ENCODE measurements at regions not wholly inside any gene's neighbourhood (a gene's known extent, or its start where the extent isn't known, plus 50 kb on each side); places are given as distances from the start of the nearest gene placed in this dataset.

DNA sequence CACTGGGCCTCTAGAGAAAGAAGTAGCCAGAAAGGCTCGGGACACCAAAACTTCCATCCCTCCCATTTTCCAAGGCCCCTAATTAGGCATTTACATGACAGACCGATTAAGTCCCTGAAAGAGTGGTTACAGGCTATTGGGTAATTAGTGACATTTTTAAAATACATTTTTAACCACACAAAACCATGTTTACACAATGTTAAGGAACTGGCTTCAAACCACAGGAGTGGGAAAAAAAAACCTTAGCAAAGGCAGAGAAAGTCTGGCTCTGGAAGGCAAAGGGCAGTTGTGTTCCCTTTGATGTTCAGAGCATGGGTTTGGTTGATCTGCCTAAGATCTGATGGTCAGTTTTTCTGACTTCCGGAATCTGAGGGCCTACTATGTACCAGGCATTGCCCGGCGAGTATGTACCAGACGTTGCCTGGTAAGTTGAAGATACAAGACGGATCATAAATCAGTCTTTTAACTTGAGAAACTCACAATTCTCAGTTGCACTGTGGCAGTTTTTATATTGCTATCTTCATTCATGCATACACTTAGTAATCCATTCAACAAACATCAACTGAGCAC, 576.5 kb downstream of the MED13L start:
- DNase-seq (ENCODE audit: low read depth), result no peak

DNA sequence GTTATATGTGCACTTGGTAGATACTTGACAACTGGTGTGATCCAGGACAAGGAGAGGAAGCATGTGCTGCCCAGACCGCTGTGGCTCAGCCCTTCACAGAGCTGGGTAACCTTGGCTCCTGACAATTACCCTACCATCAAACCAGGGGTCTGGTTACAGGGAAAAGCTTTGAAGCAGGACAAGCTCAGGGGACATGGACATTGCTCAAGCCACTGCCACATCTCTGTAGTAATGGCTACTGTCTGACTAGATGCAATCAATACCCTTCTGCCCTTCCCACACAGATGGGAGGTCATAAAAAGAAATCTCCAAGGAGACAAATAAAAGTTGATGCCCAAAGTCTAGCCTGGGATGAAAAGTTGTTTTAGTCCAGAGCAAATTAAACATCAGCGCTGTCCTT, 577.4 kb downstream of the MED13L start:
- no peak for DNase-seq (ENCODE audit: low read depth)

DNA sequence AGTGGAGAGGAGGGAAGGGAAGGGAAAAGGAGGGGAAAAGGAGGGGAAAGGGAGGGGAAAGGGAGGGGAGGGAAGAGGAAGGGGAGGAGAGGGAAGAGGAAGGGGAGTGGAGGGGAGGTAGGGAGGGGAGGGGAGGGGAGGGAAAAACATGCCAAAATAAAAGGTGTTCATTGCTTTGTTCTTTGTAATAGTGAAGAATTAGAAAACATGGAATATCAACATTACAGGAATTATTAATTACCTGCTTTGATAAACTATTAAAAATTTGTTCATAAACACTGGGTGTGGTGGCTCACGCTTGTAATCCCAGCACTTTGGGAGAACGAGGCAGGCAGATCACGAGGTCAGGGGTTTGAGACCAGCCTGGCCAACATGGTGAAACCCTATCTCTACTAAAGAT, 579.2 kb downstream of the MED13L start:
- no peak for DNase-seq (ENCODE audit: low read depth)

DNA sequence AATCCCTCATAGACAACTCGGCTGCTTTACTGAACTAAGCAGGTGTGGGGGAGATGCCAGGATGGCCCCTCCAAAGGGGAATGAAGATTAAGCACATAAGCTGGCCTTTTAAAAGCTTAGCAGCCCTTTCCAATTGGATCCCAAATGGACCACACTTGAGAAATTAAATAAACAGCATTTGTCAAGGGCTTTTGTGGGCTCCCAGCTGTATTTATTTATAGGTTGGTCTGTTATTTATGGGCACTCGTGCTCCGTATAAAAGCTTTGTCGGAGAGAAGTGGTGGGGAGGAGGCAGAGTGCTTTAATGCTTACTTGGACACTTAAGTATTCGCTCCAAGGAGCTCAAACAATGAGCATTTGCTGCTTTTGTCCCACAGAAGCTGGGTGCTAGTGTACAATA, 580.2 kb downstream of the MED13L start:
- no peak for DNase-seq (ENCODE audit: low read depth)

DNA sequence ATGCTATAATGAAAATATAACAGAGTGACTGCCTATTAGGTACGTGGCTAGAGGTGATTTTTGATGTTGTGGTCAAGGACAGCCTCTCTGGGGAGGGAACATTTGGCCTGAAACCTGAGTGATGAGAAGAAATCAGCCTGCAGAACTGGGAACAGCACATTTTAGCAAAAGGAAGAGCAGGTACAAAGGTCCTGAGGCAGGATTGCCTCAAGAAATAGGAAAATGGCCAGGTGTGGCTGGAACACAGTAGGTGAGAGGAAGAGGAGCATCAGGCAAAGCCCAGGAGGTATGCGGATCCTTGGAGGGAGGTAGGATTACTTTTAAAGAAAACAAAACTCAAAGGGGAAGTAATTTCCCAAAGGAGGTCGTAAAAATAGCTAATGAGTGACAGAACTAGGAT, 582.9 kb downstream of the MED13L start:
- DNase-seq (ENCODE audit: low read depth), result no peak

DNA sequence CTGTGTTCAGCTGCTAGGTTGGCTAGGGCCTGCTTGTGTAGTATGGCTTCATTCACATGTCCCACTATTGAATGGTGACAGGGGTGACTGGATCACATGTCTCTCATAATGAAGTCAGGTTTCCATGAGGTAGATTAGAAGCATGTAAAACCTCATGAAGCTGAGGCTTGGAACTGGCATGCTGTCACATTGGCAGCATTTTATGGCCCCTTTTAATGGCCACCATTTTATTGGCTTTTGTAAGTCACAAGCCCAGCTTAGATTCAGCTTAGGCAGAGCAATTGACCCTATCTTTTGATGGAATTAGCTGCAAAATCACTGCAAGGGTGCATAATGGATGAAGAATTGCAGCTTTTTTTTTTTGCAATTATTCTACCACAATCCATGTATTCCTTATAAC, 583.5 kb downstream of the MED13L start:
- DNase-seq (ENCODE audit: low read depth), result no peak

DNA sequence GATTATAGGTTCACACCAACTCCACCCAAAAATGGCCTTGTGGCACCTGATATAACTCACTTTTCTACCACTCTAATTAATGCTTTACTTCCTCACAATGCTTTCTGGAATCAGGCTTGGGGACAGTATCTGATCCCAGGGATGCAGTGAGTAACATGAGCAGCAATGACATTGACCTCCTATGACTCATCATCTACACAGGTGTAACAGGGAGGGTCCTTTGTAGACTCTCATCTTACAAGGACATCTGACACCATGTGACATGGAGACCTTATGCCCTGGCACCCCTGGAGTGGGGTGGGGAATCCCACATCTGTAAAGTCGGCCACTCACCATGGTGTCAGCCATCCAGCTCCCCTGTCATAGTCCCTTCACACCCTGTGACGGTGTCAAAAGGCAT, 586.4 kb downstream of the MED13L start:
- DNase-seq (ENCODE audit: low read depth), result no peak

DNA sequence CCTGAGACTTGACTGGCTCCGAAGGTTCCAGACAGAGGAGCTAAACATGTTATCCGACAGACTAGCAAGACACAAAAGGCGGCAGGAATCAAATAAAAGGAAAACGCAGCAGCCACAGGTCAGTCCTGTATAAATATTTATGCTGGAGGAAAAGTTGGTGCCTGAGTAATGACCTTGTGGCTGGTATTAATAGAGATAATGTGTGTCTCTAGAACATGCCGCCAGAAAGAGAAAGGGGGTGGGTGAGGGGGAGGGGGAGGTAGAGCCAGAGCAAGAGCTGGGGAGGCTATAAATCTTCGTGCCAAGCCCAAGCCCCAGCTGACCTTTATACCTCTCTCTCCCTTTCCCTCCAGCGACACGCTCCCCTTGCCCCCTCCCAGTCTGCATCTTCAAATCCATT, 590.4 kb downstream of the MED13L start:
- no peak for DNase-seq (ENCODE audit: low read depth)

DNA sequence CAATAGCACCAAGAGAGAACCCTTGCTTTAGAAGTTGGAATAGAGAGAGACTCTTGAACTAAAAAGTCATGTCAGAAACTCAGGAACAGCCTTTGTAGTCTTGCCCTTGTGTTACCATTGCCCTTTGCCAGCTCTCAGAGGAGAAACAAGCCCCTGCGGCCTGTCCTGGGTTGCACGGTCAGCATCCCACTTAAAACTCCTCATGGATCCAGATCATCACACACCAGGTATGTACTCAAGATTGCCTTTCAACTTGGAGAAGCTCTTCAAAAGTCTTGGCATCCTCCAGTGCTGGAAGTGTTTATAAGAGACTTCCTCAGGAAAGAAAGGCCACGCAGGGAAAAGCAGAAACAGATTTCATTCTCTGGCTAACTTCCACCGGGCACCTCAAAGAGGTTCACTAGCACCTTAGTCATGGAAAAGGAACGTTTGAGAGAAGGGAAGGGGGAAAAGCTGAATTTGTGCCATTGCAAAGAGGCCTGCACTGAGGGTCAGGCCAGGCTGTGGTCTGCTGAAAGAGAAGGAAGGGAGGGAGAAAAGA, 594.2 kb downstream of the MED13L start:
- no peak for DNase-seq (ENCODE audit: low read depth)

DNA sequence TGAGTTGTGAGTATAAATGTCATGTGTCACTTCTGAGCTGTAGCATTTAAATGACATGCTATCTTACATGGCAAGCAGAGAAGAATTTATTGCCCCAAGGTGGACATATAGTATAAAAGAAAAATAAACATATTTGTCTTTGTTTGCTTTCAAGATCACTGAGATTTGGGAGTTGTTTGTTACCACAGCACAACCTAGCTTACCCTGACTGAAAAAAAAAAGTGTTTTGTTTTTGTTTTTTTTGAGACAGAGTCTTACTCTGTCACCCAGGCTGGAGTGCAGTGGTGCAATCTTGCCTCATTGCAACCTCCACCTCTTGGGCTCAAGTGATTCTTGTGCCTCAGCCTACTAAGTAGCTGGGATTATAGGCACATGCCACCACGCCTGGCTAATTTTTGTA, 596.5 kb downstream of the MED13L start:
- DNase-seq (ENCODE audit: low read depth), result no peak

DNA sequence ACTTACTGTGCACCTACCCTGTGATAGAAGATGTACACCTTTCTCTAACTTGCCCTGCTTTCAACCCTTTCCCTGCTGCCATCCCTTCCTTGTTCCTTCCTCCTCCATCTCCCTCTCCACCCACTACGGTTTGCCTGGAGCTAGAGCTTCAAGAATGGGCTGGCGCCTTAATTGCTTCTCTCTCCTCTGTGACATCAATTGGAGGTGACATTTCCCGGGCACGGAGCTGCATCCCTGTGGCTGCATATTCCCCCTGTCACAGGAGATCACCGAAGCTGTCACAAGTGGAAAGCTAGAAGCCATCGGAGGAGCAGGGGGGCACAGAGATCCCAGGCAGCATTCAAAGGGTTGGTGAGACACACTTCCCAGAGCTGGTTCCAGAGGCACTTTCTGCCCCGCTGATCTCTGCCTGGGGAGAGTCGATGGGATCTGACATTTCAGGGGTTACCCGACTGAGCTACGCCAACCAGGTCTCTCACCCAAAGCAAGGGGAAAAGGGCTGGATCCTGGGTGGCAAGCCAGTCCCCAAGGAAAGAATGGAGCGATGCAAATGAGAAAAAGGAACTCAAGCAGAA, 604.9 kb downstream of the MED13L start:
- DNase-seq (ENCODE audit: low read depth), result no peak

DNA sequence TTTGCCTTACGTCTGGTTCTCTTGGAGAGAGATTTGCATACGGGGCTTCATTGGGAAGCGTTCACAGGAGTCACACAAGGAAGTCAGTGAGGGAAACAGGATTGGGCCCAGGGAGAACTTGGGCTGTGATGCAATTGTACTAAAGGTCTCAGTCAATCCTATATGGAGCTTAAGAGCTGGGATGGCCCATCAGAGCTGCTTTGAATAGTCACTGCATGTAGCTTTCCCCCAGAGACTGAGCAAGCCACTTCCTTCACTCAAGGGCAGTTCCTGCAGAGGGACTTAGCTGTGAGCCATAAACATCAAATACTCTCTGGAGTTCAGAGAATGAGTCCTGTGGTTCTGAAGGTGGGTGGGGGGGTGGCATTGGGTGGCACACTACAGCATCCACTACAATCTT, 605.4 kb downstream of the MED13L start:
- no peak for DNase-seq (ENCODE audit: low read depth)

DNA sequence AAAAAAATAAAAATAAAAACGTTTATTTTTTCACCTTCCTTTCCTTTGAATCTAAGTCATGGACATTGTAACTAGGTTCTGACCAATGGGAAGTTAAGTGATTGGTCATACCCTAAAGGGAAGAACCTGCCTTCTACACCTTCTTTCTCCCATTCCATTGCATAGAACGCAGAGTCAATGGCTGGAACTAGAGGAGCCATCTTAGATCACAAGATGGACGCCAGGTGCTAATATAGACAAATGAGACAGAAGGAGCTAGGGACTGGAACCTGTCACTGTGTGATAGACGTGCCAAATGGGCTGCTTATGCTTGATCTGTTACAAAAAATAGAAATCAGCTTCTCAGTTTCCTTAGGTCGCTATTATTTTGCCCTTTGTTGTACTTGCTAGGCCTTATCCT, 606.6 kb downstream of the MED13L start:
- no peak for DNase-seq (ENCODE audit: low read depth)

DNA sequence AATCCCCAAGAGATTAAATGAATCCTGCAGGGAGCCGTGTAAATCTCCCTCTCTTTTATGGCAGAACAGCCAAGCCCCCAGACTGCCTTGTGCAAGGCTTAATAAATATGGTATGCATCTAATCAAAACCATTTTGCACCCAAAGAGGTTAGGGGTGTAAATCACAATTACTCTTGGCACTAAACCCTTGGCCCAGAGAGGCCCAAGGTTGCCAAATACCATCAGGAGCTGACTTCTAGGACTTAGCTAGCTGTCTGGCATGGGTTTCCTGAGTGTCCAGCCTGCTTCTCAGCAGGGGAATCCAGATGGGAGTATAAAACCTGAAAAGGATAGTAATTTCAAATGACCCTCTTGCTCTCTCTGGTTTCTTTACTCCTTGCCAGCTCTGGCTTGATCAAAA, 610.4 kb downstream of the MED13L start:
- DNase-seq (ENCODE audit: low read depth), result no peak

DNA sequence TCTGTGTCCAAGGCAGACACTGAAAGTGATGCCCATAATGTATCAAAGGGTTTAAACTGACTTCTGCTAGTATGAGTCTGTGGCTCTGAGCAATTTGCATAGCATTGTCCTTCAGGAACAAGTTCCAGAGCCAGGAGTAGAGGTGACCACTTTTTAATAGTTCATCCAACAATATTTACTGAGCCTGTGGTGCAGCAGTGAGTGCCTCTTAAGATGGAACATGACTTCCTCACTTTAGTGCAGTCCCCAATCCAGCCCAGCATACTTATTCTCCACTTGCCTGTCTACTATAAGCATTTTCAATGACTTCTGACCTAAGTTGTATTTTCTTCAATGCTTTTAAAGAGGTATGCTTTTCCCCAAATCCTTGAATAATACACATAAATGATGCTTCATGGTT, 611.3 kb downstream of the MED13L start:
- DNase-seq (ENCODE audit: low read depth), result no peak

DNA sequence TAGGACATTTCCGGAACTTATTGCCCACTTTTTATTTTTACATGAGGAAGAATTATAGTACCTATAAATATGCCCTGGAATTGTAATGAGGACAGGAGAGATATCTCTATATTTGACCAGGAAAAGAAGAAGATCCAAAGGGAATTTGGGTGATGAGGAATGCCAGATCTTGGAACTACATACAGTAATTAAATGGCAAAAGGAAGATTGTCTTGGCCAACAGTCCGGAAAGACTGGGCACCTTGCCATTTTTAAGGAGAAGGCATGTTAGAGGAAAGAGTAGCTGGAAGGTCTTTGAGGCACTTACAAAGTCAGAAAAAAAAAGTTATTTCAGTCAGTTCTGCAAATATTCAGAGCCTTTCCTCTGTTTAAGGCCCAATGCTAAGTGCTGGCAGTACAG, 616.4 kb downstream of the MED13L start:
- DNase-seq (ENCODE audit: low read depth), result no peak

DNA sequence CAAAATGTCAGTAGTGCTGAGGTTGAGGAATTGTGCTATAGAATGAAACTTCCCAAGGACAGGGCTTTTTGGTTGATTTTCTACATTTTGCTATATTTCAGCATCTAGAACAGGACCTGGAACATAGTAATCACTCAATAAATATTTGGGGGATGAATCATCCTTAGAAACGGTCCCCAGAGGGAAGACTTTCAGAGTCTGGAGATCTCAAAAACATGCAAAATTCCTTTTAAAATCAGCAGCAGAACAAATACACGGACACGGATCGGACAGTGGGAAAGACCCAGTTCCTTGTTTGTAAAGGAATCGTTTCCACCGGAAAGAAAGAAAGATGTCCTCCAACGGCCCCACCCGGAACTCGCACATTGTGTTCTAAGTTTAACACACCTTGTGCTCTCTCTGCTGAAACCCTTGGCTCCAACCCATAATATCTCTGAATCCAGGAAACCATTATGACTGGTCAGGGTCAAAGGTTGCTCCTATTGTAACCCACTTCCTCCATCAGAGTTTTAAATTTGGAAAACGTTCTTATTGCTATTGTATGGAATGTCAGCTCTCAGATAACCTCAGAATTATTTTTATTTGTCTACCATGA, 617.2 kb downstream of the MED13L start:
- DNase-seq (ENCODE audit: low read depth), result peak; percentile 15

DNA sequence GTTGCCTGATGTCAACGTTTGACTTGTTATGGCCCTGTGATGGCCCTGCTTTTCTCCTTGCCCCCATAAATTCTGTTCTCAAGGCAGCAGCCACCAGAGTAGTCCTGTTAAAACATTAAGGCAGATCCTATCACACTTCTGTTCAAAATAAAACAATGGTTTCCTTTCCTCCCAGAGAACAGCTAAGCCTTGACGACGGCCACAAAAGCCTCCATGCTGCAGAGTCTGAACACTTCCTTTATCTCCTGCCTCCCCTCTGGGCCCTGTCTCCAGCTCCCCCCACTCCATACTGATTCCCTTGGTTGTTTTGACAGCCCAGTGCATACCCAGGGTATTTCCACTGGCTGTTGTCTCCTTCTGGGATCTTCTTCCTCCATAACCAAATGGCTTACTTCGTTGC, 618.1 kb downstream of the MED13L start:
- DNase-seq (ENCODE audit: low read depth), result no peak

DNA sequence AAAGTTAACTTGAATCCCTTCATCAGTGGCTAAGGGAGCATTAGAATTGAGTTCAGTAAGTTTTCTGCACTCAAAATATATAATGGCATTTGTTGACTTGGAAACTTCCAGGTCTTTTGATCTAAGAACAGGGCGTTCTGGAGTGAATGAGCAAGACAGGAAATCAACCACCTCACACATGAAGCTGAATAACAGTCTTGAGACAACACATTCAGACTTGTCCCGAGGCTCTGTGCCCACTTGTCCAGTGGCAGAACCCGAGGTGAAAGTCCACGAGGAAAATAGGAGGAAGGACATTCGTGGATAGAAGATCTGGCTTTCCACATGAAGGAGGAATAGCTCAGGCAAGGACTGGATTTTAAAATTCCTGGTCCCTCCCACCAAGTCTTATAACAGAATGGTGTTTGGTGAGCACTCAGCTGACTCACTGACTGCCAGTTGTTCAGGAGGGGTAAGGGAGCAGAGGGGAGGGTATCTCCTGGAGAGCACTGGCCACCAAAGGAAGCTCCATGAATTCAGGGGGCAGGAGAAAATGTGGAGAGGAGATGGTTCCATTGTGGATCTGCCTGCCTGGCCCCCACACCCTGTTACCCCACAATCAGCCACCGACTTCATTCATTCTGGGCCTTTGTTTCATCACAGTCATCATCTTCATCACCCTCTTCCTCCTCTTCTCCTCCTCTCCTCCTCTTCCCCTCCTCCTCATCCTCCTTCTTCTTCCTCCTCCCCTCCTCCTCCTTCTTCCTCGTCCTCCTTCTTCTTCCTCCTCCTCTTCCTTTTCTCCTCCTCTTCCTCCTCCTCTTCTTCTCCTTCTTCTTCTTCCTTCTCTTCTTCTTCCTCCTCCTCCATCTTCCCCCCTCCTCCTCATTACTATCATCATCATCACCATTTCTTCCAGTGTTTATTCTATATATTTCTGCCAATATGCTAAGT, 620.1 kb downstream of the MED13L start:
- DNase-seq (ENCODE audit: low read depth), result peak; percentile 16

DNA sequence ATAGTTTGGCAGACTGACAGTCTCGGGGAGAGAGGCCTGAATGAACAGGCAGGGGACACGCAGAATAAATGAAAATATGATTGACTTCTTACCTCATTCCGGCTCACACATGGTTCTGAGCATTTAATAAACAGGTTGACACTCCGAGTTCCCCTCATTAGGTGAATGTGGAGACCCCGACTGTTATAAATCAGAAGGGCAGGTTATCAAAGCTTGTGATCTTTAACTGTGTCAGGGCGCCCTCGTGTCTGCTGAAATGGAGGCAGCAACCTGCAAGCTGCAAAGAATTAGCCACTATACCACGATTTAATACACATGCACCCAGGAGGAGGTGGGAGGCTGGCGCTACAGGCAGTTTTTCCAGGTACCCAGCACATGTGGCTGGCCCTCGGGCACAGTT, 627.5 kb downstream of the MED13L start:
- no peak for DNase-seq (ENCODE audit: low read depth)

DNA sequence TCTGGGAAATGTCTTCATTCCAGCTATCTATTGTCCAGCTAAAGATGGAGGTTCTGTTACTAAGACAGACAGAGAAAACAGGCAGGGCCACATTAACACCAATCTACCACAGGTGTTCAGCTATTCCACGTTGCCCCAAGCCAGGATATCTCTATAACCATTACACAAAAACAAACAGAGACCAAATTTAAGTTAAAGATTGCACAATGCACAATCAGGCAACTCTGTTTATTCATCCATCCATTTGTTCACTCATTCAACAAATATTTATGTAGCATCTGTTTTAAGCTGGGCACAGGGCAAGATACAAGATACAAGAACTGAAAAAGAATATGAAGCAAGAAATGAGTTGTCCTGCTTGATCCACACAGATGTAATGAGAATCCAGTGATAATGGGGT, 629.0 kb downstream of the MED13L start:
- DNase-seq (ENCODE audit: low read depth), result no peak

DNA sequence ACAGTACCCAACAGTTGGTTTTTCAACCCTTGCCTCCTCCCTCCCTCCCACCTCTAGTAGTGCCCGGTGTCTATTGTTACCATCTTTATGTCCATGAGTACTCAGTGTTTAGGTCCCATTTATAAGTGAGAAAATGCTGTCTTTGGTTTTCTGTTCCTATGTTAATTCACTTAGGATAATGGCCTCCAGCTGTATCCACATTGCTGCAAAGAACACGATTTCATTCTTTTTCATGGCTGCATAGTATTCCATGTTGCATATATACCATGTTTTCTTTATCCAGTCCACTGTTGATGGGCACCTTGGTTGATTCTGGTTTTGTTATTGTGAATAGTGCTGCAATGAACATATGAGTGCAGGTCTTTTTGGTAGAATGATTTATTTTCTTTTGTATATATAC, 631.3 kb downstream of the MED13L start:
- DNase-seq (ENCODE audit: low read depth), result no peak

DNA sequence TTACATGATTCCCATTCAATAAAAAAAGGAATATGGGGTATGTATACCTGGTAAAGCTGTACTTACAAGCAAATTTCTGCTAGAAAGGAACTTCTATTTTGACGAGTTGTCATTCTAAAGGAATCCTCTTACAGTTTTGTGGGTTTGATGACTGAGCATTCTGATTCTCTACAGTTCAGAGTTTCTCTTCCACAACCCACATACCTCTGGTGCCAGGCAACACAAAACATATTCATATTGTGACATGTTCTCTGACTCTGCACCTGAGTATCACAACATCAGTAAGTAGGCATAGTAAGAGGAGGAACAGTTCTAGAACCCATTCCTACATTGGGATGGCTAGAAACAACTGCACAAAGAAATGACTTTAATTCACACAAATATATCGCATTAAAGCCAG, 636.6 kb downstream of the MED13L start:
- DNase-seq (ENCODE audit: low read depth), result peak; percentile 35

Measured in iris pigment epithelial cell (primary cell).